Fibroblast of lung (primary cell): ENCODE measurements at regions not wholly inside any gene's neighbourhood (a gene's known extent, or its start where the extent isn't known, plus 50 kb on each side); places are given as distances from the start of the nearest gene placed in this dataset.

Source experiments
- CTCF ChIP-seq, 2 donors: IDR thresholded peaks in 1 of 2; conservative IDR thresholded peaks in 1 of 2; 1 replicate in 1 of 2; 2 replicates in 1 of 2; pipeline ENCODE4 v1.5.1; 2011 to 2012; ENCODE audit warnings: low read length in 2 of 2, control low read depth in 1 of 2, inconsistent platforms in 1 of 2, low read depth in 1 of 2, mild to moderate bottlenecking in 1 of 2
- EZH2 ChIP-seq: IDR thresholded peaks from 2 replicates; pipeline ENCODE4 v1.5.1; 2012; ENCODE audit warnings: low read length, control low read depth, mild to moderate bottlenecking; ENCODE audit errors: missing control alignments

- no peak for TF ChIP-seq CTCF (conservative IDR thresholded peaks at IDR 0.05 in 1 of 2, IDR thresholded peaks at IDR 0.05 in 1 of 2; ENCODE audit: low read depth in 1 of 2, low read length in 2 of 2)
- no peak for TF ChIP-seq EZH2
These were observed 111.3 kb downstream of the FOXG1 start for GRCh38 chr14:28877923-28878322.
